ENCODE measurements at regions not wholly inside any gene's neighbourhood (a gene's known extent, or its start where the extent isn't known, plus 50 kb on each side); places are given as distances from the start of the nearest gene placed in this dataset.

GRCh38 chr6:67328269-67328668 is 1306.8 kb upstream of the ADGRB3 start:
- no peak for DNase-seq

DNA sequence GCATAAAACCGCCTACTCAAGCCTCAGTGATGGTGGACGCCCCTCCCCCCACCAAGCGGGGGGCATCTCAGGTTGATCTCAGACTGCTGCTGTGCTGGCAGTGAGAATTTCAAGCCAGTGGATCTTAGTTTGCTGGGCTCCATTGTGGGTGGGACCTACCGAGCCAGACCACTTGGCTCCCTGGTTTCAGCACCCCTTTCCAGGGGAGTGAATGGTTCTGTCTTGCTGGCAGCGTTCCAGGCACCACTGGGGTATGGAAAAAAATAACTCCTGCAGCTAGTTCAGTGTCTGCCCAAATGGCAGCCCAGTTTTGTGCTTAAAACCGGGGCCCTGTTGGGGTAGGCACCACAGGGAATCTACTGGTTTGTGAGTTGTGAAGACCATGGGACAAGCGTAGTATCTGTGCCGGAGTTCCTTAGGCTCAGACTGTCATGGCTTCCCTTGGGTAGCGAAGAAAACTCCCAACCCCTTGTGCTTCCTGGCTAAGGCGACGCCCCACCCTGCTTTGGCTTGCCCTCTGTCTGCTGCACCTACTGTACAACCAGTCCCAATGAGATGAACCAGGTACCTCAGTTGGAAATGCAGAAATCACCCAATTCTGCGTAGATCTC is 1334.5 kb upstream of the ADGRB3 start:
- no peak for DNase-seq

DNA sequence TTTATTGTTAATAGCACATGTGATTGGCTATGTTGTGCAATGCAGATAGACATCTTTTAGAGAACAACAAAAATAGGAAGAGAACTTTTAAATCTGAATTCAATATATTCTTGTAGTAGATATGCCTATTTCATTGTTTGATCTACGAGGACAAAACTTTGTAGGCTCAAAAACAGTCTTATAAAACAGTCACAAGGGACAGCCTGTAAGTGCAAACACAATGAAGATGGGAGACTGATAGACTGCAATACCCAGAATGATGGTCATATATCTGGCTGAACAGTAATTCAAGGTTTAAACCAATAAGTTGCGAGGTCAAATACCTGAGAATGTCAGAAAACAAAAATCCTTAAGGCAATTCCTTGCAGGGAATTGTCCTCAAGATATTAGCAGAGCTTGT is 1342.9 kb upstream of the ADGRB3 start:
- no peak for DNase-seq

- no peak for DNase-seq
These were observed 1347.5 kb upstream of the ADGRB3 start for GRCh38 chr6:67287566-67287965.

DNA sequence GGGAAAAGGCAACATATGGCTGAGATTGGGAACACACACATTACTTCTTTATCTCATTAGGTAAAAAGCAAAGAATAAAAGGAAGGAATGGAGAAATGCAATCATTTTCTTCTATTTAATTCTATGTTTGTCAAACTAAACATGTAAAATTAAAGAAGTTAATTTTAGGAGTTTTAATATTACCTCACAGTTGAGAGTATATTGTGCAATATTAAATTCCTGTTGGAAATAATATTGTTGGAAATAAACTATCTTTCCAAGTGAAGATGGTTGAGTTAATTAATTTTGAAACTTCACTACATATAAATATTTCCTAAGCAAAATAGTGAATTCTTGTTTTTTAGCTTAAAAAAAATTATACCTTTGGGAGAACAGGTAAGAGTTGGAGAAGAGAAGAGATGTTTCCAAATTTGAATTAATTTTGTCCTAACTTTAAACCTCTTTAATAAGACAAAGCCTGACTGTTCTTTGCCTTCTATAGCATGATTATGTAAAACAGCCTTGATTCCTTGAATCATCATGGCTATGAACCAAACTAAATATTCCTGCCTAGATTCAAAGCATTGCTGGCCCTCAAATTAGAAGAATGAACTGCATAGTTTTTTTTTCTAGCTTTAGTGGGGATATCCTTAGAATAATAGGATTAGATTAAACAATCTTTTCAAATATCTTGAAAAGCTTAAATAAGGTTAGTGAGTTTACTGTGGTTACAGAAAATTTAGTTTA is 1349.1 kb upstream of the ADGRB3 start:
- no peak for DNase-seq

DNA sequence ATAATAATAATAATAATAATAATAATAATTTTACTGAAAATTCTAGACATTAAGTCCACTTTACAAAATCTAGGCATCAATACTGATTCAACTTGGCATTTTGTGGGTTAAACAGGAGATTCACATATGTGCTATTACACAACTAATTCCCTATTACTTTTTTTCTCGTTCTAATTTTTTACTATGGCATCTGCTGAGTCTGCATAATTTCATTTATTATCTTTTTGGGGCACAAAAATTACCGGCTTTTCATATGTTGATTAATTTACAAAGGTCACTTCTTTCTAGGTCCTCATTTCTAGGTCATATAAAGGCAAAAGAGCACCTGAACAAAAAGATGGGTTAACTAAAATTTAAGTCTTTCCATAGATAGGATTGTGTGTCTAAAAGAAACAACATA is 1357.8 kb upstream of the ADGRB3 start:
- DNase-seq = no peak

- no peak for DNase-seq
These were observed 1368.8 kb upstream of the ADGRB3 start for GRCh38 chr6:67265996-67266921.

GRCh38 chr6:67252663-67253062 is 1382.4 kb upstream of the ADGRB3 start:
- no peak for DNase-seq

DNA sequence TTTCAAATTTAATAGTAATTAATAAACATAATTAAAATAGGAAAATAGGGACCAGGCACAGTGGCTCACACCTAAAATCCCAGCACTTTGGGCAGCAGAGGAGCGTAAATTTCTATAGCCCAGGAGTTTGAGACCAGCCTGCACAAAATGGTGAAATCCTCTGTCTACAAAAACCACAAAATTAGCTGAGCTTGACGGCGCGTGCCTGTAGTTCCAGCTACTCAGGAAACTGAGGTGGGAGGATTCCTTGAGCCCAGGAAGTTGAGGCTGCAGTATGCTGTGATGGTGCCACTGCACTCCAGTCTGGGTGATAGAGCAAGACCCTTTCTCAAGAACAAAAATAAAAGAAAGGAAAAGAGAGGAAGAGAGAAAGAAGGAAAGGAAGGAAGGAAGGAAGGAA is 1387.0 kb upstream of the ADGRB3 start:
- no peak for DNase-seq

GRCh38 chr6:67244037-67244436 is 1391.0 kb upstream of the ADGRB3 start:
- DNase-seq = no peak

GRCh38 chr6:67237277-67237676 is 1397.8 kb upstream of the ADGRB3 start:
- no peak for DNase-seq

DNA sequence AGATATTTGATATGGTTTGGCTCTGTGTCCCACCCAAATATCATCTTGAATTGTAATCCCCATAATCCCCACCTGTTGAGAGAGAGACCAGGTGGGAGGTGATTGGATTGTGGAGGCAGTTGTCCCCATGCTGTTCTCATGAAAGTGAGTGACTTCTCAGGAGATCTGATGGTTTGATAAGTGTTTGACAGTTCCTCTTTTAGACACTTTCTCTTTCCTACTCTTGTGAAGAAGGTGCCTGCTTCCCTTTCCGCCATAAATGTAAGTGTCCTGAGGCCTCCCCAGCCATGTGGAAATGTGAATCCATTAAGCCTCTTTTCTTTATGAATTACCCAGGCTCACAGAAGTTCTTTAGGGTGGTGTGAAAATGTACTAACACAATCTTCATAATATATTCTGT is 1404.0 kb upstream of the ADGRB3 start:
- DNase-seq = no peak

DNA sequence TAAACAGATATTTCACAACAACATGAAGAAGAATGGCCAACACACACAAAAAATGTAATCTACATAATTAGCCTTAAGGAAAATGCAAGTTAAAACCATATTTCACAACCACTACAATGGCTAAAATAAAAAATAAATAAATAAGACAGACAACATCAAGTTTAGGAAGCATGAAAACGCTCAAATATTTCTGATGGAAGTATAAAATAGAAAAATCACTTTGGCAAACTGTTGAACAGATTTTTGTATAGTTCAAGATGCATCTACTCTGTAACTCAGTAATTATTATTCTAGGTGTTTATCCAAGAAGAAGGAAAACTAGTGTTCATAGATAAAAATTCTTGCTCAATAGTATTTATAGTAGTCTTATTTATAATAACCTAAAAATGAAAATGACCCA is 1410.1 kb upstream of the ADGRB3 start:
- DNase-seq = no peak

DNA sequence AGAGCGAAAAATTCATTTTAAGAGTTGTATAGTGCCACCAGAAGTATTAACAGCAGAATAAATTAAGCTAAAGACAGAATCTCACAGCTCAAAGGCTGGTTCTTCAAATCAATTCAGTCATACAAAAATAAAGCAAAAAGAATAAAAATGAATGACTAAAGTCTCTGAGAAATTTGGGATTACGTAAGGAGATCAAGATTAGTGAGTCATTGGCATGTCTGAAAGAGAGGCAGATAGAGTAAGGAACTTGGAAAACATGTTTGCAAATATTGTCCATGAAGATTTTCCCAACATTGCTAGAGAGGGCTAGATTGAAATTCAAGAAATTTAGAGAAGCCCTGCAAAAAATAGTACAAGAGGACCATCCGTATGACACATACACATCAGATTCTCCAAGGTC is 1413.9 kb upstream of the ADGRB3 start:
- DNase-seq = no peak

GRCh38 chr6:67219346-67219745 is 1415.7 kb upstream of the ADGRB3 start:
- no peak for DNase-seq

DNA sequence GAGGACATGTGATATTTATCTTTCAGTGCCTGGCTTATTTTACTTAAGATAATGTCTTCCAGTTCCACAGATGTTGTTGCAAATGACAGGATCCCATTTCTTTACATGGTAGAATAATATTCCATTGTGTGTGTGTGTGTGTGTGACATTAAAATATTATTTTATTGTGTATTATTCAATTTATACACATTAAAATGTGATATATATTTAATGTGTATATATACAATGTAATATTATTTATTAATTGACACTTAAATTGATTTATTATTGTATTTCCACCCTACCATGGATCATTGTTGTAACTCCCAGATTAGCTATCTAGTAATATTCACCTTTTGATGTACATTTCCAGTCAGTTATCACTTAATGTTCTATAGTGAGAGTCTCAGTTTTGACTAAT is 1422.5 kb upstream of the ADGRB3 start:
- no peak for DNase-seq

DNA sequence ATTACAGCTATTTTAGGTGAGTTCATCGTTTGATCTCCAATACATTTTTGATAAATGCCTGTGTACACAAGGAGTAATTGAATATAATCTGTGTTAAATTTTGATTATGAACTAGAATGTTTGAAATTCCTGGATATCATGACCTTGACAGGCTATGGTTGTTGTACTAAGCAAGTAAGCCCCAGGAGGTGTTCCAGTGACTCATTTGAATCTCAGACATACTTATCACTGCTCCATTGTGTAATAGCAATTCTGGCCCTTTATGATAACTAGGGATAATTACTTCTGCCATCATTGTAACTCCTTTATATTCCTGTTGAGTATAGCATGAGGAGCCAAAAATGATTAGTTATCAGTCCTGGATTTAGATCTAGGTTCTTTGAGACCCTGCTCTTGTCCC is 1424.6 kb upstream of the ADGRB3 start:
- no peak for DNase-seq

- DNase-seq = no peak
These were observed 1433.5 kb upstream of the ADGRB3 start for GRCh38 chr6:67201563-67201962.

GRCh38 chr6:67200626-67201403 is 1434.3 kb upstream of the ADGRB3 start:
- DNase-seq = no peak

DNA sequence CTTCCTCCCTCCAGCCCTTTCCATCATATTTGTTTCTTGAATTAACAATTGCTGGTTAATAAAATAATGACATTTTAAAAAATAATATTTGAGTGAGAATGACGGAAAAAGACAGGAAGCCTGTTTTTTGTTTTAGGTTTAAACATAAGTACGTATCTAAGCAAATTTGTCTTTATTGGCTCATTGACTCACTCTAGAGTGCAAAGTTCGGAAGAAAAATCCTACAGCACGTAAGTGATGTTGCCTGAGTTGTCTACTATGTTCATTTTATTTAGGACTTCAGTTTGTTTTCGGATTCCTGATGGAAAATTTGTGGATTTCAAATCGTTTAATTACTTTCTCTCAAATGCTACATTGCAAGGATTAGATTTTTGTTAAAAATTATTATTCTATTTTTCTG is 1435.7 kb upstream of the ADGRB3 start:
- DNase-seq = no peak

- DNase-seq = no peak
These were observed 1444.3 kb upstream of the ADGRB3 start for GRCh38 chr6:67190733-67191132.

DNA sequence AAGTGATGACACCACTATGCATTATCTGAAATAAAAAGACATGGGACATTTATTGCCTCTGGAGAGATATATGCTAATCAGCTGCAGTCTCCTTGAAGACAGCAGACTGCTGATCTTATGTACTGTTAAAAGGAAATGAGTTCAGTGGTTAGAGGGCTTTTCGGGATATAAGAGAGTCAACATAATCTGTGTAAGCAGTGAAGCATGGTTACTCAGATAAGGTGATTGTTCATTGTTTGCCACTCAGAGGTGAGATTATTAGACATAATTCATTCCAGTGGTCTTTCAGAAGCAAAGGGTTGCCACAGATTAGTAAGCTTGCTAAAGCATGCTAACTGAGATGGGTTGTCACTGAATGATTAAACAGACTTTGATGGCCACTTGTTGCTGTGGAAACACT is 1450.7 kb upstream of the ADGRB3 start:
- no peak for DNase-seq

DNA sequence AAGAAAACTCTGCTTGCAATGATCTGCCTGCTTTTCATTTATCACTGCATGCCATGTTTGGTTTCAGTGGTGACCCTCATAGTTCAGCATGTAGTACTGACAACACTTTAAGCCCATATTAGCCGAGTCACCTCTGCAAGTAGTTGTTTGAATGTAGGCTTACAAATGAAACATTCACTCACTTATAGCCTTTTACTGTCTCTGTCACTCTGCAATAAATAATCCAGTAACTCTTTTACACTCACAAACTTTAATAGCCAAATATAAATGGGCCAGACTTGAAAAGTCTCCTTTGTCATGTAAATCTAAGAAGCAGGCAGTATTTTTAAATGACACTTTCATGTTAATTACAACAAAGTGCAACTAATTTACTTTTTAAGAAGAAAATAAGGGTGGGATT is 1460.0 kb upstream of the ADGRB3 start:
- DNase-seq = no peak

Measured in eye (tissue), 1 donor.